ENCODE measurements at regions not wholly inside any gene's neighbourhood (a gene's known extent, or its start where the extent isn't known, plus 50 kb on each side); places are given as distances from the start of the nearest gene placed in this dataset.

GRCh38 chr19:57067440-57067839, 52.3 kb upstream of the USP29 start:
- no peak for TF ChIP-seq EZH2 (IDR thresholded peaks at IDR 0.05; ENCODE audit: insufficient read depth, poor library complexity, severe bottlenecking)
- TF ChIP-seq EZH2phosphoT487 (IDR thresholded peaks at IDR 0.05; ENCODE audit: insufficient read depth, low read depth): no peak

Data from GM23248 (cell line).